Natural killer cell treated with Interleukin-12 subunit alpha and Interleukin-12 subunit beta and Interleukin-15 and Interleukin-18, amount 100 ng/mL, for 72 hours (primary cell): ENCODE measurements at regions not wholly inside any gene's neighbourhood (a gene's known extent, or its start where the extent isn't known, plus 50 kb on each side); places are given as distances from the start of the nearest gene placed in this dataset.

Experiments
- ATAC-seq, 2 donors: fragments of 150-1000 bp; cut with Tn5 transposase in 1 of 2; sonication (Bioruptor Pico), chemical (Tn5 transposase) in 1 of 2; 2 replicates each; pipeline ENCODE4 v1.10.0; 2021
- DNase-seq: peaks from one replicate; pipeline ENCODE4 v3.0.0; 2022; ENCODE audit warnings: low spot score
- H3K27ac Mint-ChIP-seq, 2 donors: 1 replicate in 1 of 2; 2 replicates in 1 of 2; pipeline ENCODE4 v1.8.0; 2022; ENCODE audit warnings: mixed read lengths in 2 of 2, mild to moderate bottlenecking in 1 of 2, moderate library complexity in 1 of 2
- H3K27me3 Mint-ChIP-seq, 2 donors: 1 replicate in 1 of 2; 2 replicates in 1 of 2; pipeline ENCODE4 v1.8.0; 2022; ENCODE audit warnings: mixed read lengths in 2 of 2
- H3K36me3 Mint-ChIP-seq: one replicate; pipeline ENCODE4 v1.8.0; 2022; ENCODE audit warnings: mixed read lengths
- H3K4me1 Mint-ChIP-seq, 2 donors: 1 replicate in 1 of 2; 2 replicates in 1 of 2; pipeline ENCODE4 v1.8.0; 2022; ENCODE audit warnings: low read depth in 2 of 2, mixed read lengths in 2 of 2, mild to moderate bottlenecking in 1 of 2
- H3K4me3 Mint-ChIP-seq: one replicate; pipeline ENCODE4 v1.8.0; 2022; ENCODE audit warnings: mixed read lengths
- H3K9me3 Mint-ChIP-seq: 2 replicates; pipeline ENCODE4 v1.8.0; 2022; ENCODE audit warnings: mixed read lengths

- Mint-ChIP-seq H3K27me3 (no peaks in the 10 kb centered on the region), H3K9me3 (peaks cover 4% of the 10 kb centered on the region), H3K27ac (peak overlapping the region in 1 of 2 donors; percentile 44), H3K36me3 (peaks cover 8% of the 10 kb centered on the region), H3K4me1 (peaks cover 20 to 25% of the 10 kb centered on the region in 2 donors), H3K4me3 (no peak overlapping the region)
- ATAC-seq = no peak
- DNase-seq = no peak
These were observed 136.6 kb downstream of the PIK3R1 start for GRCh38 chr5:68352166-68352565.

GRCh38 chr5:68353605-68354004, 138.0 kb downstream of the PIK3R1 start:
- H3K27me3 Mint-ChIP-seq = no peaks in the 10 kb centered on the region
- H3K36me3 Mint-ChIP-seq = no peaks in the 10 kb centered on the region
- ATAC-seq (no peak), DNase-seq (no peak)
- H3K4me3 Mint-ChIP-seq = no peak overlapping the region
- no peaks in the 10 kb centered on the region for H3K9me3 Mint-ChIP-seq
- peak overlapping the region in 1 of 2 donors; percentile 27 for H3K27ac Mint-ChIP-seq
- peaks cover 16% of the 10 kb centered on the region in 2 donors for H3K4me1 Mint-ChIP-seq

GRCh38 chr5:68354315-68354714, 138.8 kb downstream of the PIK3R1 start:
- Mint-ChIP-seq H3K4me1 (peaks cover 16% of the 10 kb centered on the region in 2 donors), H3K27ac (peak overlapping the region in 1 of 2 donors; percentile 27), H3K36me3 (no peaks in the 10 kb centered on the region), H3K27me3 (no peaks in the 10 kb centered on the region), H3K9me3 (no peaks in the 10 kb centered on the region), H3K4me3 (no peak overlapping the region)
- DNase-seq = no peak
- ATAC-seq = peak; percentile 84 to 85

GRCh38 chr5:68356216-68356615, 140.7 kb downstream of the PIK3R1 start:
- no peaks in the 10 kb centered on the region for H3K9me3 Mint-ChIP-seq
- no peaks in the 10 kb centered on the region for H3K27me3 Mint-ChIP-seq
- DNase-seq = no peak
- H3K4me3 Mint-ChIP-seq = no peak overlapping the region
- ATAC-seq = no peak
- no peaks in the 10 kb centered on the region for H3K36me3 Mint-ChIP-seq
- no peak overlapping the region for H3K27ac Mint-ChIP-seq
- peaks cover 16 to 23% of the 10 kb centered on the region in 2 donors for H3K4me1 Mint-ChIP-seq

- ATAC-seq (no peak), DNase-seq (no peak)
- Mint-ChIP-seq H3K27me3 (no peaks in the 10 kb centered on the region), H3K9me3 (no peaks in the 10 kb centered on the region), H3K27ac (peak overlapping the region; percentile 2 to 13), H3K36me3 (no peaks in the 10 kb centered on the region), H3K4me1 (peaks cover 16 to 23% of the 10 kb centered on the region in 2 donors), H3K4me3 (no peak overlapping the region)
These were observed 141.1 kb downstream of the PIK3R1 start for GRCh38 chr5:68356623-68357022.

GRCh38 chr5:68359699-68360098, 144.1 kb downstream of the PIK3R1 start:
- H3K4me3 Mint-ChIP-seq = no peak overlapping the region
- no peaks in the 10 kb centered on the region for H3K9me3 Mint-ChIP-seq
- H3K4me1 Mint-ChIP-seq = peaks cover 5 to 10% of the 10 kb centered on the region in 2 donors
- H3K27ac Mint-ChIP-seq = no peak overlapping the region
- no peaks in the 10 kb centered on the region for H3K27me3 Mint-ChIP-seq
- ATAC-seq (no peak), DNase-seq (no peak)
- no peaks in the 10 kb centered on the region for H3K36me3 Mint-ChIP-seq

- peaks cover 6% of the 10 kb centered on the region for H3K36me3 Mint-ChIP-seq
- DNase-seq (no peak), ATAC-seq (no peak)
- no peak overlapping the region for H3K27ac Mint-ChIP-seq
- no peaks in the 10 kb centered on the region for H3K9me3 Mint-ChIP-seq
- H3K27me3 Mint-ChIP-seq = no peaks in the 10 kb centered on the region
- peaks cover 8 to 19% of the 10 kb centered on the region in 2 donors for H3K4me1 Mint-ChIP-seq
- H3K4me3 Mint-ChIP-seq = no peak overlapping the region
These were observed 146.8 kb downstream of the PIK3R1 start for GRCh38 chr5:68362331-68362730.

- DNase-seq = no peak
These were observed 150.3 kb downstream of the PIK3R1 start for GRCh38 chr5:68365889-68366288.

GRCh38 chr5:68367287-68367686, 151.7 kb downstream of the PIK3R1 start:
- H3K9me3 Mint-ChIP-seq = no peaks in the 10 kb centered on the region
- no peaks in the 10 kb centered on the region for H3K27me3 Mint-ChIP-seq
- ATAC-seq (no peak), DNase-seq (no peak)
- peaks cover 10% of the 10 kb centered on the region for H3K36me3 Mint-ChIP-seq
- H3K4me1 Mint-ChIP-seq = peaks cover 53 to 57% of the 10 kb centered on the region in 2 donors
- peak overlapping the region; percentile 85 to 87 for H3K27ac Mint-ChIP-seq
- no peak overlapping the region for H3K4me3 Mint-ChIP-seq

More at GRCh38 chr5:68365889-68366288, 150.3 kb downstream of the PIK3R1 start:
- no peak for ATAC-seq
- Mint-ChIP-seq H3K27ac (peak overlapping the region in 1 of 2 donors; percentile 31), H3K9me3 (no peaks in the 10 kb centered on the region), H3K36me3 (peaks cover 6% of the 10 kb centered on the region), H3K27me3 (no peaks in the 10 kb centered on the region), H3K4me1 (peaks cover 40 to 43% of the 10 kb centered on the region in 2 donors), H3K4me3 (peak overlapping the region; percentile 5)

GRCh38 chr5:68367717-68368116, 152.2 kb downstream of the PIK3R1 start:
- peaks cover 58 to 60% of the 10 kb centered on the region in 2 donors for H3K4me1 Mint-ChIP-seq
- peak overlapping the region; percentile 85 to 87 for H3K27ac Mint-ChIP-seq

GRCh38 chr5:68368311-68369022, 152.9 kb downstream of the PIK3R1 start:
- H3K27ac Mint-ChIP-seq = peak overlapping the region; percentile 85 to 87
- peak in 1 of 2 donors; percentile 61 for ATAC-seq
- H3K4me1 Mint-ChIP-seq = peaks cover 65 to 67% of the 10 kb centered on the region in 2 donors
- H3K4me3 Mint-ChIP-seq = peak overlapping the region; percentile 77
- DNase-seq = no peak
- H3K36me3 Mint-ChIP-seq = peaks cover 18% of the 10 kb centered on the region
- no peaks in the 10 kb centered on the region for H3K27me3 Mint-ChIP-seq
- no peaks in the 10 kb centered on the region for H3K9me3 Mint-ChIP-seq

More at GRCh38 chr5:68367717-68368116, 152.2 kb downstream of the PIK3R1 start:
- H3K9me3 Mint-ChIP-seq = no peaks in the 10 kb centered on the region
- peaks cover 12% of the 10 kb centered on the region for H3K36me3 Mint-ChIP-seq
- no peaks in the 10 kb centered on the region for H3K27me3 Mint-ChIP-seq
- DNase-seq (no peak), ATAC-seq (no peak)
- no peak overlapping the region for H3K4me3 Mint-ChIP-seq

- DNase-seq (no peak), ATAC-seq (no peak)
- peak overlapping the region; percentile 85 to 87 for H3K27ac Mint-ChIP-seq
- H3K4me3 Mint-ChIP-seq = peak overlapping the region; percentile 77
- H3K27me3 Mint-ChIP-seq = no peaks in the 10 kb centered on the region
- H3K36me3 Mint-ChIP-seq = peaks cover 18% of the 10 kb centered on the region
- no peaks in the 10 kb centered on the region for H3K9me3 Mint-ChIP-seq
- H3K4me1 Mint-ChIP-seq = peaks cover 65 to 67% of the 10 kb centered on the region in 2 donors
These were observed 153.4 kb downstream of the PIK3R1 start for GRCh38 chr5:68369023-68369359.

- ATAC-seq = peak; percentile 95
- Mint-ChIP-seq H3K27ac (peak overlapping the region; percentile 85 to 87), H3K9me3 (no peaks in the 10 kb centered on the region), H3K27me3 (no peaks in the 10 kb centered on the region), H3K36me3 (peaks cover 18% of the 10 kb centered on the region), H3K4me3 (peak overlapping the region; percentile 77), H3K4me1 (peaks cover 65 to 67% of the 10 kb centered on the region in 2 donors)
- DNase-seq = peak; percentile 86
These were observed 154.0 kb downstream of the PIK3R1 start for GRCh38 chr5:68369457-68370125.

- ATAC-seq = no peak
- peak overlapping the region; percentile 77 for H3K4me3 Mint-ChIP-seq
- peak overlapping the region; percentile 85 to 87 for H3K27ac Mint-ChIP-seq
These were observed 154.6 kb downstream of the PIK3R1 start for GRCh38 chr5:68370196-68370595.

More at GRCh38 chr5:68370196-68370595, 154.6 kb downstream of the PIK3R1 start:
- Mint-ChIP-seq H3K27me3 (no peaks in the 10 kb centered on the region), H3K4me1 (peaks cover 69 to 72% of the 10 kb centered on the region in 2 donors), H3K36me3 (peaks cover 18% of the 10 kb centered on the region), H3K9me3 (no peaks in the 10 kb centered on the region)
- DNase-seq = no peak
